ENCODE measurements at regions not wholly inside any gene's neighbourhood (a gene's known extent, or its start where the extent isn't known, plus 50 kb on each side); places are given as distances from the start of the nearest gene placed in this dataset.
A peak's percentile ranks its signal among the peaks of the same experiment; 100 is the strongest.

- Histone ChIP-seq H3K27ac (no peak overlapping the region), H3K36me3 (no peaks in the 10 kb centered on the region), H3K27me3 (ENCODE audit: low read depth) (no peaks in the 10 kb centered on the region), H3K9me3 (no peaks in the 10 kb centered on the region), H3K4me3 (no peak overlapping the region), H3K4me1 (peaks cover 12% of the 10 kb centered on the region)
- intact Hi-C loops (cut with DNase I), result no loop called here
- no peak for TF ChIP-seq CTCF (IDR thresholded peaks at IDR 0.05)
- DNase-seq (no peak), ATAC-seq (no peak)
These were observed 197.5 kb upstream of the DMRT1 start for GRCh38 chr9:643966-644365.

- intact Hi-C loops (cut with DNase I), result no loop called here
- H3K36me3 ChIP-seq, result no peaks in the 10 kb centered on the region
- ATAC-seq (no peak), DNase-seq (no peak)
- no peak overlapping the region for H3K27ac ChIP-seq
- H3K4me3 ChIP-seq, result no peak overlapping the region
- no peak for TF ChIP-seq CTCF (IDR thresholded peaks at IDR 0.05)
- no peaks in the 10 kb centered on the region for H3K27me3 ChIP-seq (ENCODE audit: low read depth)
- peaks cover 25% of the 10 kb centered on the region for H3K4me1 ChIP-seq
- no peaks in the 10 kb centered on the region for H3K9me3 ChIP-seq
These were observed 194.0 kb upstream of the DMRT1 start for GRCh38 chr9:647522-647921.

- intact Hi-C loops (cut with DNase I), result no loop called here
- peak in 1 of 2 donors; percentile 40 for ATAC-seq
- no peak overlapping the region for H3K27ac ChIP-seq
These were observed 192.1 kb upstream of the DMRT1 start for GRCh38 chr9:649128-650074.

GRCh38 chr9:650362-650761, 191.1 kb upstream of the DMRT1 start:
- Histone ChIP-seq H3K27ac (peak overlapping the region; percentile 10), H3K36me3 (no peaks in the 10 kb centered on the region), H3K4me1 (peaks cover 44% of the 10 kb centered on the region), H3K4me3 (no peak overlapping the region), H3K9me3 (no peaks in the 10 kb centered on the region), H3K27me3 (ENCODE audit: low read depth) (no peaks in the 10 kb centered on the region)
- ATAC-seq (peak; percentile 57 to 64), DNase-seq (no peak)
- intact Hi-C loops (cut with DNase I), result no loop called here
- TF ChIP-seq CTCF (IDR thresholded peaks at IDR 0.05), result no peak

More at GRCh38 chr9:649128-650074, 192.1 kb upstream of the DMRT1 start:
- peaks cover 36% of the 10 kb centered on the region for H3K4me1 ChIP-seq
- no peaks in the 10 kb centered on the region for H3K27me3 ChIP-seq (ENCODE audit: low read depth)
- H3K9me3 ChIP-seq, result no peaks in the 10 kb centered on the region
- TF ChIP-seq CTCF (IDR thresholded peaks at IDR 0.05), result no peak
- no peaks in the 10 kb centered on the region for H3K36me3 ChIP-seq
- no peak for DNase-seq
- H3K4me3 ChIP-seq, result no peak overlapping the region

GRCh38 chr9:651371-651770, 190.1 kb upstream of the DMRT1 start:
- no peaks in the 10 kb centered on the region for H3K9me3 ChIP-seq
- TF ChIP-seq CTCF (IDR thresholded peaks at IDR 0.05), result no peak
- H3K4me1 ChIP-seq, result peaks cover 54% of the 10 kb centered on the region
- H3K27me3 ChIP-seq (ENCODE audit: low read depth), result no peaks in the 10 kb centered on the region
- H3K4me3 ChIP-seq, result no peak overlapping the region
- intact Hi-C loops (cut with DNase I), result no loop called here
- H3K27ac ChIP-seq, result no peak overlapping the region
- DNase-seq (no peak), ATAC-seq (no peak)
- H3K36me3 ChIP-seq, result no peaks in the 10 kb centered on the region

Measured in lower lobe of right lung (tissue), 2 donors.